OCI-LY7 (cell line): ENCODE measurements at regions not wholly inside any gene's neighbourhood (a gene's known extent, or its start where the extent isn't known, plus 50 kb on each side); places are given as distances from the start of the nearest gene placed in this dataset.

Source experiments
- BruUV-seq: library from RNA; stranded (reverse); fragments of 400-500 nt; replicated peaks from 2 replicates; lab custom pipeline; 2021; lab: Mats Ljungman, UMichigan
- CTCF ChIA-PET: fragments of 300-600 bp; sonication (Branson Sonifier 250); formaldehyde crosslinking; loops from one replicate; lab custom pipeline; 2022; ENCODE audit warnings: antibody characterized with exemption; ENCODE audit not compliant: unreplicated experiment; lab: Charles Lee
- POLR2A ChIA-PET: fragments of 300-600 bp; sonication (Branson Sonifier 250); formaldehyde crosslinking; loops from one replicate; lab custom pipeline; 2022; ENCODE audit warnings: antibody characterized with exemption; lab: Charles Lee
- DNase-seq: peaks from one replicate; pipeline ENCODE4 v3.0.0-alpha.2; 2015; ENCODE audit warnings: low spot score
- H2AFZ ChIP-seq: fragments of 200-600 bp; sonication (generic), shearing (Covaris generic); 2 replicates; pipeline ENCODE4 v1.6.1; 2014; ENCODE audit warnings: mild to moderate bottlenecking, antibody characterized with exemption, low read length, moderate library complexity
- H3K27ac ChIP-seq: fragments of 200-600 bp; sonication (generic); 2 replicates; pipeline ENCODE4 v1.5.1; 2014; ENCODE audit warnings: mixed run types, low read depth, mild to moderate bottlenecking, moderate library complexity, low read length, inconsistent platforms; ENCODE audit not compliant: poor library complexity, severe bottlenecking
- H3K36me3 ChIP-seq: fragments of 200-600 bp; sonication (generic); 2 replicates; pipeline ENCODE4 v1.6.1; 2014; ENCODE audit warnings: mild to moderate bottlenecking, antibody characterized with exemption, low read length, moderate library complexity, mixed read lengths; ENCODE audit not compliant: insufficient read depth
- H3K4me1 ChIP-seq: fragments of 200-600 bp; sonication (generic); 2 replicates; pipeline ENCODE4 v1.5.1; 2014; ENCODE audit warnings: mild to moderate bottlenecking, low read length; ENCODE audit not compliant: insufficient read depth, poor library complexity, severe bottlenecking
- H3K4me2 ChIP-seq: fragments of 200-600 bp; sonication (generic); 2 replicates; pipeline ENCODE4 v1.6.1; 2014; ENCODE audit warnings: mild to moderate bottlenecking, low read length
- H3K4me3 ChIP-seq: fragments of 200-600 bp; sonication (generic); 2 replicates; pipeline ENCODE4 v1.5.1; 2014; ENCODE audit warnings: mild to moderate bottlenecking, low read depth, low read length; ENCODE audit not compliant: poor library complexity, severe bottlenecking
- H3K79me2 ChIP-seq: fragments of 200-600 bp; sonication (generic); 2 replicates; pipeline ENCODE4 v1.6.1; 2016; ENCODE audit warnings: low read depth, mild to moderate bottlenecking, low read length, moderate library complexity, mixed read lengths; ENCODE audit not compliant: insufficient read depth
- H3K9me2 ChIP-seq: fragments of 200-600 bp; sonication (generic); 2 replicates; pipeline ENCODE4 v1.6.1; 2016; ENCODE audit warnings: mild to moderate bottlenecking, low read length, mixed read lengths; ENCODE audit not compliant: insufficient read depth
- H3K9me3 ChIP-seq: fragments of 200-600 bp; sonication (generic); 2 replicates; pipeline ENCODE4 v1.6.1; 2014; ENCODE audit warnings: mild to moderate bottlenecking, mixed run types, low read length, mixed read lengths
- H4K20me1 ChIP-seq: fragments of 200-600 bp; sonication (generic); 2 replicates; pipeline ENCODE4 v1.6.1; 2014; ENCODE audit warnings: mild to moderate bottlenecking, antibody characterized with exemption, low read length, moderate library complexity, mixed read lengths; ENCODE audit not compliant: insufficient read depth
- EZH2phosphoT487 ChIP-seq: fragments of 200-600 bp; sonication (generic); IDR thresholded peaks from 2 replicates; pipeline ENCODE4 v1.6.1; 2018; ENCODE audit warnings: low read depth, borderline replicate concordance, mild to moderate bottlenecking, mixed run types, antibody characterized with exemption, low read length, moderate library complexity, mixed read lengths
- intact Hi-C: fragments of 100-400 bp; cut with micrococcal nuclease; formaldehyde crosslinking; loops from one replicate; pipeline ENCODE4 v1.10.0; 2022; ENCODE audit not compliant: unreplicated experiment
- TF ChIP-seq, protein P1 (sequence below): fragments of 200-600 bp; sonication (generic); conservative IDR thresholded peaks from 2 replicates; pipeline ENCODE4 v1.5.1; 2014; ENCODE audit warnings: mild to moderate bottlenecking, antibody characterized with exemption, low read length, moderate library complexity, mixed read lengths

DNA sequence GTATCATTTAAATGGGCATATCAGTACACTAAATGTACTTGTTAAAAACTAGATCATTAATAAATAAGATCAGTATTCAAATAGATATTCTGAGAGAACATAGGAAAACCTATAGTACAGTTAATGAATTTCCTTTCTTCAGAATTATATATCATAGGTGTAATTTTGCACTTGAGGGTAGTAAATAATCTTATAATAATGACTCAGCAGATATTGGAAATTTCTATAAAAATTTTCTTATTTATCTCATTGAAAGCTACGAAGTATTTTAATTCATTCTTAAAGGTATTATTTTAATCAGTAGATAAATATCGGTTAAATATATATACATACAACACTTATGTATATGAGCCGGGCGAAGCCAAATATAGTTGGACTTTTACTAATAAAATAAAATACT, 300.9 kb upstream of the SOX2 start:
- Histone ChIP-seq H3K4me3 (no peak overlapping the region), H3K79me2 (no peaks in the 10 kb centered on the region), H3K36me3 (no peaks in the 10 kb centered on the region), H3K4me1 (no peaks in the 10 kb centered on the region), H3K4me2 (no peak overlapping the region), H4K20me1 (no peaks in the 10 kb centered on the region), H3K27ac (no peak overlapping the region), H3K9me3 (no peaks in the 10 kb centered on the region), H2AFZ (no peak overlapping the region), H3K9me2 (no peaks in the 10 kb centered on the region)
- POLR2A ChIA-PET, result no interaction called here
- CTCF ChIA-PET, result no interaction called here
- TF ChIP-seq, protein P1, sequence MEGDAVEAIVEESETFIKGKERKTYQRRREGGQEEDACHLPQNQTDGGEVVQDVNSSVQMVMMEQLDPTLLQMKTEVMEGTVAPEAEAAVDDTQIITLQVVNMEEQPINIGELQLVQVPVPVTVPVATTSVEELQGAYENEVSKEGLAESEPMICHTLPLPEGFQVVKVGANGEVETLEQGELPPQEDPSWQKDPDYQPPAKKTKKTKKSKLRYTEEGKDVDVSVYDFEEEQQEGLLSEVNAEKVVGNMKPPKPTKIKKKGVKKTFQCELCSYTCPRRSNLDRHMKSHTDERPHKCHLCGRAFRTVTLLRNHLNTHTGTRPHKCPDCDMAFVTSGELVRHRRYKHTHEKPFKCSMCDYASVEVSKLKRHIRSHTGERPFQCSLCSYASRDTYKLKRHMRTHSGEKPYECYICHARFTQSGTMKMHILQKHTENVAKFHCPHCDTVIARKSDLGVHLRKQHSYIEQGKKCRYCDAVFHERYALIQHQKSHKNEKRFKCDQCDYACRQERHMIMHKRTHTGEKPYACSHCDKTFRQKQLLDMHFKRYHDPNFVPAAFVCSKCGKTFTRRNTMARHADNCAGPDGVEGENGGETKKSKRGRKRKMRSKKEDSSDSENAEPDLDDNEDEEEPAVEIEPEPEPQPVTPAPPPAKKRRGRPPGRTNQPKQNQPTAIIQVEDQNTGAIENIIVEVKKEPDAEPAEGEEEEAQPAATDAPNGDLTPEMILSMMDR, result no peak
- no peak for TF ChIP-seq EZH2phosphoT487
- DNase-seq, result no peak
- no TSS peak for BruUV-seq
- intact Hi-C loops, result no loop called here

DNA sequence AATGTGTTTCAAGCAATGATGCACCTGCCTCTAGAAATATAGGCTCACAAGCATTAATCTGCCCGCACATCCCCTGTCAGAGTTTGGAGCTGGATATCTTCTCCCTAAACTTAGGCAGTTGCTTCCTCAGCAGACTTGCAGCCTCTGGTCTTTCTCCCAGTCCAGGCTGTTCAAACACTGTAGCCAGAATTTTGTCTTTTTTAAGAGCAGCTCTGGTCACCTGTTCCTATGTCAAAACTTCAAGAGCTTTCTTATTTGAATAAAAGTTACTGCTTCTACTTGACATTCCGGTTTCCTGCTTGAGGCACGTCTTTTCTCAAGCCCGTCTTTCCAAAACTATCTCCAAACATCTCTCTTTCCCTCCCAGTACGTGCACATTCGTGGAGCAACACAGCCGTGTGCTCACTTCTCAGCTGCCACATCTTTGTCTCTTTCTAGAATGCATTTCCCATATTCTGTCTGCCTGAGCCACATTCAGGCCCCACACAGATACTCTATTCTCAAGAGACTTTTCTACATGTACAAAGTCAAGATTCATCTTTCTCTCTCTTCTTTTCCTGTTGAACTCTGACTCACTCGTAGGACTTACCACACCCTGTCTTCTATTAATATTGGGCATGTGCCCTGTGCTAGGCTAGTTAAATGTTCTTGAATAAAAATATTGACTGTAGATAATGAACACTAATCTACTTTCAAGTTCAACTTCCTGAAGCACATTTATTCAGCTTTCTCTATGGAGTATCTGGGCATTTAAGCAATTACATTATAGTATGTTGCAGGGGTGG, 307.7 kb upstream of the SOX2 start:
- H3K4me3 ChIP-seq, result no peak overlapping the region
- H3K4me2 ChIP-seq, result no peak overlapping the region; the same call in 1 of the 2 replicates
- no peaks in the 10 kb centered on the region for H3K36me3 ChIP-seq
- BruUV-seq, result no TSS peak
- DNase-seq, result no peak
- ChIA-PET CTCF (no interaction called here), POLR2A (interaction anchor here (0.6 kb wide), 1 partner anchor 60 kb away, joined by 3 read pairs; no protein-coding TSS in a partner anchor)
- no peak overlapping the region for H3K27ac ChIP-seq
- intact Hi-C loops, result no loop called here
- H4K20me1 ChIP-seq, result no peaks in the 10 kb centered on the region
- no peaks in the 10 kb centered on the region for H3K9me3 ChIP-seq
- H2AFZ ChIP-seq, result no peak overlapping the region
- no peaks in the 10 kb centered on the region for H3K4me1 ChIP-seq
- no peaks in the 10 kb centered on the region for H3K9me2 ChIP-seq
- H3K79me2 ChIP-seq, result no peaks in the 10 kb centered on the region
- TF ChIP-seq, protein P1, result no peak
- no peak for TF ChIP-seq EZH2phosphoT487

DNA sequence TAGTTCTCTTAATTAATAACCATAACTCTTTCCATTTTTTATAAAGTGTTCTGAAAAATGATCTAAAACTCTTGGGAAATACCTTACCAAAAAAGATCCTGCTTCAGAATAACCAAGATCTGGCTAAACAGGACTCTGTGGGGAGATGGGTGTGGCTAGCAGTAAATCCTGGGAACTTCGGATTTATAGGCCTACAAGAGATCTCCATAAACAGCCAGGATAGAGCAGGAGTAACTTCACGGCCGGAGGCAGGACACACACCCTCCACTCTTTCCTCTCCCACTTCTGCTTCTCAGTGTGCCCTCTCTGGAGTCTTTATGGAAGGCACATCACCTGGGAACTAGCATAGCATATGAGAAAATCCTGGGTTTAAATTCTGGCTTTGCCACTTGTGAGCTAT, 309.4 kb upstream of the SOX2 start:
- no TSS peak for BruUV-seq
- intact Hi-C loops, result no loop called here
- ChIA-PET CTCF (no interaction called here), POLR2A (no interaction called here)
- H4K20me1 ChIP-seq, result no peaks in the 10 kb centered on the region
- no peak overlapping the region for H3K4me2 ChIP-seq
- H3K36me3 ChIP-seq, result no peaks in the 10 kb centered on the region
- H3K4me1 ChIP-seq, result no peaks in the 10 kb centered on the region
- no peaks in the 10 kb centered on the region for H3K79me2 ChIP-seq
- H3K4me3 ChIP-seq, result no peak overlapping the region
- H3K27ac ChIP-seq, result no peak overlapping the region
- DNase-seq, result no peak
- H3K9me3 ChIP-seq, result no peaks in the 10 kb centered on the region
- H2AFZ ChIP-seq, result no peak overlapping the region
- TF ChIP-seq, protein P1, result no peak
- no peak for TF ChIP-seq EZH2phosphoT487
- H3K9me2 ChIP-seq, result no peaks in the 10 kb centered on the region
